H9 (cell line): ENCODE measurements at regions not wholly inside any gene's neighbourhood (a gene's known extent, or its start where the extent isn't known, plus 50 kb on each side); places are given as distances from the start of the nearest gene placed in this dataset.

Experiments used
- DNase-seq: peaks from one replicate; pipeline ENCODE4 v3.0.0-alpha.2; 2017
- H2AFZ ChIP-seq: one replicate; pipeline ENCODE4 v1.6.1; 2013; ENCODE audit warnings: mild to moderate bottlenecking, low read length, control low read depth, moderate library complexity
- H2AK5ac ChIP-seq: 2 replicates; pipeline ENCODE4 v1.6.1; 2013; ENCODE audit warnings: low read length, control low read depth, mixed read lengths; ENCODE audit not compliant: insufficient read length
- H2BK120ac ChIP-seq: one replicate; pipeline ENCODE4 v1.6.1; 2013; ENCODE audit warnings: low read depth, mild to moderate bottlenecking, low read length, control low read depth, inconsistent platforms; ENCODE audit not compliant: poor library complexity, severe bottlenecking
- H2BK12ac ChIP-seq: 2 replicates; pipeline ENCODE4 v1.6.1; 2013; ENCODE audit warnings: low read length, control low read depth, mixed read lengths, low read depth; ENCODE audit not compliant: insufficient read length
- H2BK15ac ChIP-seq: 2 replicates; pipeline ENCODE4 v1.6.1; 2013; ENCODE audit warnings: low read depth, low read length, control low read depth
- H2BK20ac ChIP-seq: one replicate; pipeline ENCODE4 v1.6.1; 2013; ENCODE audit warnings: low read depth, mild to moderate bottlenecking, low read length, control low read depth, inconsistent platforms; ENCODE audit not compliant: poor library complexity, severe bottlenecking
- H2BK5ac ChIP-seq: 2 replicates; pipeline ENCODE4 v1.6.1; 2013; ENCODE audit warnings: low read length, control low read depth, mixed read lengths; ENCODE audit not compliant: insufficient read length
- H3K14ac ChIP-seq: 2 replicates; pipeline ENCODE4 v1.6.1; 2013; ENCODE audit warnings: low read length, control low read depth; ENCODE audit not compliant: insufficient read depth
- H3K18ac ChIP-seq: 2 replicates; pipeline ENCODE4 v1.6.1; 2013; ENCODE audit warnings: low read depth, mild to moderate bottlenecking, mixed read lengths, low read length, control low read depth; ENCODE audit not compliant: insufficient read length
- H3K23ac ChIP-seq: 2 replicates; pipeline ENCODE4 v1.6.1; 2013; ENCODE audit warnings: low read length, control low read depth, mixed read lengths, low read depth; ENCODE audit not compliant: insufficient read length
- H3K23me2 ChIP-seq: 2 replicates; pipeline ENCODE4 v1.6.1; 2013; ENCODE audit warnings: low read depth, mild to moderate bottlenecking, mixed read lengths, low read length, control low read depth; ENCODE audit not compliant: insufficient read length, poor library complexity, severe bottlenecking
- H3K27ac ChIP-seq: 2 replicates; pipeline ENCODE4 v1.5.1; 2013; ENCODE audit warnings: low read length, control low read depth, mixed read lengths, low read depth; ENCODE audit not compliant: insufficient read length
- H3K27me3 ChIP-seq: 2 replicates; pipeline ENCODE4 v1.6.1; 2013; ENCODE audit warnings: low read length, control low read depth, inconsistent platforms; ENCODE audit not compliant: insufficient read depth
- H3K4ac ChIP-seq: 2 replicates; pipeline ENCODE4 v1.6.1; 2013; ENCODE audit warnings: low read depth, mild to moderate bottlenecking, control low read depth, inconsistent platforms, low read length, moderate library complexity
- H3K4me1 ChIP-seq: 2 replicates; pipeline ENCODE4 v1.6.1; 2013; ENCODE audit warnings: low read length, control low read depth, inconsistent platforms; ENCODE audit not compliant: insufficient read depth
- H3K4me2 ChIP-seq: 2 replicates; pipeline ENCODE4 v1.6.1; 2013; ENCODE audit warnings: low read length, control low read depth, mixed read lengths; ENCODE audit not compliant: insufficient read length, insufficient read depth
- H3K56ac ChIP-seq: 2 replicates; pipeline ENCODE4 v1.6.1; 2013; ENCODE audit warnings: low read depth, mild to moderate bottlenecking, mixed read lengths, low read length, control low read depth; ENCODE audit not compliant: insufficient read length
- H3K79me1 ChIP-seq: 2 replicates; pipeline ENCODE4 v1.6.1; 2013; ENCODE audit warnings: low read depth, mild to moderate bottlenecking, moderate library complexity, low read length, control low read depth, inconsistent platforms; ENCODE audit not compliant: insufficient read depth, poor library complexity, severe bottlenecking
- H3K79me2 ChIP-seq: 2 replicates; pipeline ENCODE4 v1.6.1; 2013; ENCODE audit warnings: low read length, control low read depth, inconsistent platforms; ENCODE audit not compliant: insufficient read depth
- H3K9ac ChIP-seq: 2 replicates; pipeline ENCODE4 v1.6.1; 2013; ENCODE audit warnings: low read length, control low read depth, mixed read lengths; ENCODE audit not compliant: insufficient read length; ENCODE audit errors: extremely low read depth
- H3K9me3 ChIP-seq: one replicate; pipeline ENCODE4 v1.6.1; 2013; ENCODE audit warnings: low read depth, low read length, inconsistent platforms; ENCODE audit not compliant: control insufficient read depth
- H3T11ph ChIP-seq: one replicate; pipeline ENCODE4 v1.6.1; 2013; ENCODE audit warnings: mild to moderate bottlenecking, low read length, control low read depth, inconsistent platforms
- H4K20me1 ChIP-seq: one replicate; pipeline ENCODE4 v1.6.1; 2013; ENCODE audit not compliant: control insufficient read depth, insufficient read length, insufficient read depth
- H4K5ac ChIP-seq: 2 replicates; pipeline ENCODE4 v1.6.1; 2013; ENCODE audit warnings: low read depth, mild to moderate bottlenecking, mixed read lengths, low read length, control low read depth; ENCODE audit not compliant: insufficient read length
- H4K8ac ChIP-seq: replicated peaks from 2 replicates; pipeline ENCODE4 v1.6.1; 2013; ENCODE audit warnings: low read length, control low read depth, mixed read lengths, low read depth; ENCODE audit not compliant: insufficient read length
- H4K91ac ChIP-seq: 2 replicates; pipeline ENCODE4 v1.6.1; 2013; ENCODE audit warnings: low read depth, mild to moderate bottlenecking, moderate library complexity, mixed read lengths, low read length, control low read depth; ENCODE audit not compliant: insufficient read length
- H3K27ac Mint-ChIP-seq, 3 experiments: 2 replicates in 2 of 3; 3 replicates in 1 of 3; pipeline ENCODE4 v1.8.0; 2020 to 2021; ENCODE audit warnings: mixed read lengths in 3 of 3, mild to moderate bottlenecking in 1 of 3, moderate library complexity in 1 of 3
- H3K27me3 Mint-ChIP-seq: 2 replicates; pipeline ENCODE4 v1.8.0; 2021; ENCODE audit warnings: low read depth, mild to moderate bottlenecking, moderate library complexity, mixed read lengths
- H3K36me3 Mint-ChIP-seq, 3 experiments: 2 replicates in 2 of 3; 3 replicates in 1 of 3; pipeline ENCODE4 v1.8.0; 2020 to 2021; ENCODE audit warnings: low read depth in 3 of 3, mixed read lengths in 3 of 3; ENCODE audit not compliant: insufficient read depth in 1 of 3
- H3K4me1 Mint-ChIP-seq, 2 experiments: 2 replicates each; pipeline ENCODE4 v1.8.0; 2020; ENCODE audit warnings: mixed read lengths in 2 of 2
- H3K4me3 Mint-ChIP-seq, 2 experiments: 2 replicates in 1 of 2; 3 replicates in 1 of 2; pipeline ENCODE4 v1.8.0; 2020 to 2021; ENCODE audit warnings: mild to moderate bottlenecking in 2 of 2, mixed read lengths in 2 of 2, moderate library complexity in 1 of 2
- H3K9me3 Mint-ChIP-seq, 2 experiments: 2 replicates in 1 of 2; 3 replicates in 1 of 2; pipeline ENCODE4 v1.8.0; 2020; ENCODE audit warnings: mild to moderate bottlenecking in 2 of 2, mixed read lengths in 2 of 2, moderate library complexity in 1 of 2
- WGBS: extraction: QIAGEN DNeasy Blood & Tissue Kit; methylation state at CpG from one replicate; pipeline ENCODE4 v1.1.7; 2013; ENCODE audit warnings: missing lambda C conversion rate, low lambda C conversion rate, mixed read lengths; ENCODE audit not compliant: insufficient read length; ENCODE audit errors: extremely low coverage; 5-methylcytosine and 5-hydroxymethylcytosine counted together
- TF ChIP-seq, protein P1 (sequence below): fragments of 200-600 bp; sonication (generic); conservative IDR thresholded peaks from 3 replicates; pipeline ENCODE4 v1.8.0; 2021; ENCODE audit warnings: antibody characterized with exemption, mild to moderate bottlenecking

- no peak overlapping the region for H4K8ac ChIP-seq
- no peak for DNase-seq
- H3K27ac ChIP-seq, result no peak overlapping the region
- H3K36me3 Mint-ChIP-seq, result no peaks in the 10 kb centered on the region
- no peak overlapping the region for H2BK15ac ChIP-seq
- H2BK120ac ChIP-seq, result no peak overlapping the region
- H3K14ac ChIP-seq, result no peak overlapping the region
- H3K4me1 ChIP-seq, result no peaks in the 10 kb centered on the region
- TF ChIP-seq, protein P1, sequence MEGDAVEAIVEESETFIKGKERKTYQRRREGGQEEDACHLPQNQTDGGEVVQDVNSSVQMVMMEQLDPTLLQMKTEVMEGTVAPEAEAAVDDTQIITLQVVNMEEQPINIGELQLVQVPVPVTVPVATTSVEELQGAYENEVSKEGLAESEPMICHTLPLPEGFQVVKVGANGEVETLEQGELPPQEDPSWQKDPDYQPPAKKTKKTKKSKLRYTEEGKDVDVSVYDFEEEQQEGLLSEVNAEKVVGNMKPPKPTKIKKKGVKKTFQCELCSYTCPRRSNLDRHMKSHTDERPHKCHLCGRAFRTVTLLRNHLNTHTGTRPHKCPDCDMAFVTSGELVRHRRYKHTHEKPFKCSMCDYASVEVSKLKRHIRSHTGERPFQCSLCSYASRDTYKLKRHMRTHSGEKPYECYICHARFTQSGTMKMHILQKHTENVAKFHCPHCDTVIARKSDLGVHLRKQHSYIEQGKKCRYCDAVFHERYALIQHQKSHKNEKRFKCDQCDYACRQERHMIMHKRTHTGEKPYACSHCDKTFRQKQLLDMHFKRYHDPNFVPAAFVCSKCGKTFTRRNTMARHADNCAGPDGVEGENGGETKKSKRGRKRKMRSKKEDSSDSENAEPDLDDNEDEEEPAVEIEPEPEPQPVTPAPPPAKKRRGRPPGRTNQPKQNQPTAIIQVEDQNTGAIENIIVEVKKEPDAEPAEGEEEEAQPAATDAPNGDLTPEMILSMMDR, result no peak
- H3K4me3 Mint-ChIP-seq, result no peak overlapping the region
- no peak overlapping the region for H3K56ac ChIP-seq
- H2AK5ac ChIP-seq, result no peak overlapping the region
- no peak overlapping the region for H2BK5ac ChIP-seq
- H3K18ac ChIP-seq, result no peak overlapping the region
- no peaks in the 10 kb centered on the region for H3K9me3 Mint-ChIP-seq
- no peaks in the 10 kb centered on the region for H3K4me1 Mint-ChIP-seq
- no peak overlapping the region for H3K9ac ChIP-seq
- H3K4ac ChIP-seq, result no peak overlapping the region
- no peak overlapping the region for H4K91ac ChIP-seq
- no peaks in the 10 kb centered on the region for H3K23me2 ChIP-seq
- no peaks in the 10 kb centered on the region for H4K20me1 ChIP-seq
- H4K5ac ChIP-seq, result no peak overlapping the region
- no CpG with 5 or more reads among the region's 3 CpGs for WGBS
- no peak overlapping the region for H3K23ac ChIP-seq
- H2AFZ ChIP-seq, result no peak overlapping the region
- H3K27ac Mint-ChIP-seq, result no peak overlapping the region
- H3K9me3 ChIP-seq, result no peaks in the 10 kb centered on the region
- H3K27me3 Mint-ChIP-seq, result no peaks in the 10 kb centered on the region
- H3K27me3 ChIP-seq, result no peaks in the 10 kb centered on the region
- H3T11ph ChIP-seq, result no peak overlapping the region
- H2BK12ac ChIP-seq, result no peak overlapping the region
- H2BK20ac ChIP-seq, result no peak overlapping the region
- no peaks in the 10 kb centered on the region for H3K79me2 ChIP-seq
- H3K79me1 ChIP-seq, result no peaks in the 10 kb centered on the region
- H3K4me2 ChIP-seq, result no peak overlapping the region
Observed at GRCh38 chr4:162347842-162348213, 184.0 kb upstream of the FSTL5 start.
